Endothelial cell of umbilical vein (primary cell): ENCODE measurements at regions not wholly inside any gene's neighbourhood (a gene's known extent, or its start where the extent isn't known, plus 50 kb on each side); places are given as distances from the start of the nearest gene placed in this dataset.

Experiments
- CTCF ChIP-seq, 2 donors: IDR thresholded peaks; 1 replicate in 1 of 2; 2 replicates in 1 of 2; pipeline ENCODE4 v1.5.1; 2011; ENCODE audit warnings: low read length in 2 of 2, mild to moderate bottlenecking in 2 of 2, moderate library complexity in 2 of 2, control low read depth in 1 of 2, inconsistent platforms in 1 of 2, low read depth in 1 of 2; ENCODE audit not compliant: insufficient read depth in 1 of 2; ENCODE audit errors: extremely low read depth in 1 of 2
- EZH2 ChIP-seq: IDR thresholded peaks from 2 replicates; pipeline ENCODE4 v1.6.1; 2012; ENCODE audit warnings: borderline replicate concordance, low read depth, mild to moderate bottlenecking, moderate library complexity, low read length, inconsistent platforms; ENCODE audit not compliant: severe bottlenecking
- FOS ChIP-seq: IDR thresholded peaks from 2 replicates; pipeline ENCODE4 v1.6.1; 2011; ENCODE audit warnings: mild to moderate bottlenecking, low read length, moderate library complexity, borderline replicate concordance; ENCODE audit not compliant: insufficient read depth
- JUN ChIP-seq: IDR thresholded peaks from 2 replicates; pipeline ENCODE4 v1.6.1; 2011; ENCODE audit warnings: borderline replicate concordance, low read depth; ENCODE audit not compliant: insufficient read length, insufficient read depth
- MAX ChIP-seq: IDR thresholded peaks from 2 replicates; pipeline ENCODE4 v1.6.1; 2011; ENCODE audit not compliant: insufficient read depth, insufficient read length
- POLR2A ChIP-seq: IDR thresholded peaks from 2 replicates; pipeline ENCODE4 v1.6.1; 2012; ENCODE audit warnings: low read depth, mild to moderate bottlenecking, control low read depth, low read length
- POLR2AphosphoS5 ChIP-seq: IDR thresholded peaks from 2 replicates; pipeline ENCODE4 v1.6.1; 2012; ENCODE audit warnings: low read depth, mild to moderate bottlenecking, control low read depth, low read length, moderate library complexity; ENCODE audit not compliant: insufficient read depth

- no peak for TF ChIP-seq CTCF (IDR thresholded peaks at IDR 0.05; ENCODE audit: extremely low read depth in 1 of 2, insufficient read depth in 1 of 2, low read depth in 1 of 2, low read length in 2 of 2)
- TF ChIP-seq POLR2A = no peak
- no peak for TF ChIP-seq JUN
- TF ChIP-seq POLR2AphosphoS5 = no peak
- TF ChIP-seq EZH2 = no peak
- TF ChIP-seq MAX = no peak
- TF ChIP-seq FOS = no peak
Measured at GRCh38 chr5:17772232-17772631, 138.0 kb downstream of the TAF11L14 start.
